Fibroblast of pulmonary artery (primary cell): ENCODE measurements at regions not wholly inside any gene's neighbourhood (a gene's known extent, or its start where the extent isn't known, plus 50 kb on each side); places are given as distances from the start of the nearest gene placed in this dataset.

Source experiments
- DNase-seq: peaks from one replicate; pipeline ENCODE4 v3.0.0-alpha.2; 2010; ENCODE audit warnings: low read depth
- H3K4me3 ChIP-seq: replicated peaks from 2 replicates; pipeline ENCODE4 v1.5.1; 2011; ENCODE audit warnings: low read depth, mild to moderate bottlenecking, control low read depth, low read length, moderate library complexity
- TF ChIP-seq, protein P1 (sequence below): IDR thresholded peaks from 2 replicates; pipeline ENCODE4 v1.5.1; 2011; ENCODE audit warnings: mild to moderate bottlenecking, control low read depth, low read length, inconsistent platforms; ENCODE audit errors: missing control alignments

GRCh38 chr9:115250621-115251032 lies 132.7 kb upstream of the TNC start:
- peak; percentile 95 for DNase-seq
- no peak overlapping the region for H3K4me3 ChIP-seq
- TF ChIP-seq, protein P1, sequence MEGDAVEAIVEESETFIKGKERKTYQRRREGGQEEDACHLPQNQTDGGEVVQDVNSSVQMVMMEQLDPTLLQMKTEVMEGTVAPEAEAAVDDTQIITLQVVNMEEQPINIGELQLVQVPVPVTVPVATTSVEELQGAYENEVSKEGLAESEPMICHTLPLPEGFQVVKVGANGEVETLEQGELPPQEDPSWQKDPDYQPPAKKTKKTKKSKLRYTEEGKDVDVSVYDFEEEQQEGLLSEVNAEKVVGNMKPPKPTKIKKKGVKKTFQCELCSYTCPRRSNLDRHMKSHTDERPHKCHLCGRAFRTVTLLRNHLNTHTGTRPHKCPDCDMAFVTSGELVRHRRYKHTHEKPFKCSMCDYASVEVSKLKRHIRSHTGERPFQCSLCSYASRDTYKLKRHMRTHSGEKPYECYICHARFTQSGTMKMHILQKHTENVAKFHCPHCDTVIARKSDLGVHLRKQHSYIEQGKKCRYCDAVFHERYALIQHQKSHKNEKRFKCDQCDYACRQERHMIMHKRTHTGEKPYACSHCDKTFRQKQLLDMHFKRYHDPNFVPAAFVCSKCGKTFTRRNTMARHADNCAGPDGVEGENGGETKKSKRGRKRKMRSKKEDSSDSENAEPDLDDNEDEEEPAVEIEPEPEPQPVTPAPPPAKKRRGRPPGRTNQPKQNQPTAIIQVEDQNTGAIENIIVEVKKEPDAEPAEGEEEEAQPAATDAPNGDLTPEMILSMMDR = no peak

DNA sequence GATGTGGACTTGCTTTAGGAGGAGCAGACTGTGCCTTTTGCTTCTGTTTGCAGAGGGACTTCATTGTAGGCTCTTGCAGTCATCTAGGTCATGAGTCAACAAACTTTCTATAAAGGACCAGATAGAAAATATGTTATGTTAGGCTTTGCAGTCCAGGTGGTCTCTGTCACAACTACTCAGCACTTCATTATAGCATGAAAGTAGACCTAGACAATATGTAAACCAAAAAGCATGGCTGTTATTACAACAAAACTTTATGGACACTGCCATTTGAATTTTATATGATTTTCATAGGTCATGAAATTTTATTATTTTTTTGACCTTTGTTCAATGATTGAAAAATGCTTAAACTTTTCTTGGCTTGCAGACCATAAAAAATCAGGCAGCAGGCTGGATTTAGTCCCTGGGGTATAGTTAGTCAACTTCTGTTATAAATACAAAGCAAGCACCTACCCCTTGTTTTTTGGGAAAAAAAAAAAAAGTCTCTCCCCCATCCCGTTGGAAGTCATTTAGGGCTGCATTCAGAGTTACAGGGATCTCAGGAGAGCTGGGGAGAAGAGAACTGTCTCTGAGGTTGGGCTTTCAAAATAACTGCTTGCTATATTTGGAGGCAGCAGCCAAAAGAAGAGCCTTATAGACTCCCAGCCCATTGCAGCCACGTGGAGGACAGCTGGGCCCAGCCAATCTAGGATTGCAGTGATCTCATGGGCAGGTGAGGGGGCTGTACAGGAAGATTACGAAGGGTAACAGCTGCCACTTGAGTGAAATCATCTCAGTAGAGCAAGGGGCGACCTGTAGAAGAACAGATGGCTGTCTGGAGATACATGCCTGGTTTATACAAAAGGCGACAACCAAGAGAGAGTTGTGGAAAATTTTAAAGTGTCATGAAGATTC lies 136.6 kb upstream of the TNC start:
- DNase-seq = no peak
- TF ChIP-seq, protein P1 = no peak

GRCh38 chr9:115261656-115262081 lies 143.7 kb upstream of the TNC start:
- no peak for DNase-seq
- H3K4me3 ChIP-seq = no peak overlapping the region
- TF ChIP-seq, protein P1 = no peak

More for the DNA sequence above, 136.6 kb upstream of the TNC start:
- H3K4me3 ChIP-seq = no peak overlapping the region

GRCh38 chr9:115262477-115262876 lies 144.5 kb upstream of the TNC start:
- no peak overlapping the region for H3K4me3 ChIP-seq
- peak; percentile 88 for DNase-seq
- TF ChIP-seq, protein P1 = no peak

- TF ChIP-seq, protein P1 = no peak
- DNase-seq = no peak
- no peak overlapping the region for H3K4me3 ChIP-seq
Measured at GRCh38 chr9:115262952-115263351, 145.0 kb upstream of the TNC start.

DNA sequence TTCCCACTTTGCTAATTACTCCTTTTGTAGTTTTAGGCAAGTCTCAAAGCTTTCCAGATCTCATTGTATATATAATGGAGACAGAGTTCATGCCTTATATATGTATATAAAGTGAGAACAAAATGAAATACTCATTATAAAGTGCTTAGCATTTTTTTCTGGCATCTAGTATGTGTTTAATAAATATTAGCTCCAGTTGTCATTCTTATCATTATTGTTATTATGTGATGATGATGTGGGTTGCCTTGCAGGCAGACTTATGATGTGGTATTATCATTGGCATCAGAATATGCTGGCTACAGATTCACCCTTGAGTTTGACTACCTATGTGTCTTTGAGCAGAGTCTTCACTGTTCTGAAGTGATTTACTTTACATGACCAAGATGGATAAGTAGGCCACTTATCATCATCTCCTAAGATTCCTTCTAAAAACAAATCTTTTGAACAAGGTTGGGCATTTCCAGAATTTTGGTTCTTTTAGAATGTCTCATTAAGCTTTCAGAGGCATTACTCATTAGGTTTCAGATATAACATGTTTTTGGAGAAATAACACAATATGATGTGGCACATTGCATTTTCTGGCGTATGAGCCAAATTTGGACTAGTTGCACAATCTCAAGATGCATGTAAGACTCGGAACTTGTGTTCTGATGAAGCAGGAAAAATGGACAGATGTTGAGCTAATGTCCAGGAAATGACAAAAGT lies 145.6 kb upstream of the TNC start:
- no peak overlapping the region for H3K4me3 ChIP-seq
- TF ChIP-seq, protein P1 = no peak
- peak; percentile 74 for DNase-seq
